ENCODE measurements at regions not wholly inside any gene's neighbourhood (a gene's known extent, or its start where the extent isn't known, plus 50 kb on each side); places are given as distances from the start of the nearest gene placed in this dataset.

DNA sequence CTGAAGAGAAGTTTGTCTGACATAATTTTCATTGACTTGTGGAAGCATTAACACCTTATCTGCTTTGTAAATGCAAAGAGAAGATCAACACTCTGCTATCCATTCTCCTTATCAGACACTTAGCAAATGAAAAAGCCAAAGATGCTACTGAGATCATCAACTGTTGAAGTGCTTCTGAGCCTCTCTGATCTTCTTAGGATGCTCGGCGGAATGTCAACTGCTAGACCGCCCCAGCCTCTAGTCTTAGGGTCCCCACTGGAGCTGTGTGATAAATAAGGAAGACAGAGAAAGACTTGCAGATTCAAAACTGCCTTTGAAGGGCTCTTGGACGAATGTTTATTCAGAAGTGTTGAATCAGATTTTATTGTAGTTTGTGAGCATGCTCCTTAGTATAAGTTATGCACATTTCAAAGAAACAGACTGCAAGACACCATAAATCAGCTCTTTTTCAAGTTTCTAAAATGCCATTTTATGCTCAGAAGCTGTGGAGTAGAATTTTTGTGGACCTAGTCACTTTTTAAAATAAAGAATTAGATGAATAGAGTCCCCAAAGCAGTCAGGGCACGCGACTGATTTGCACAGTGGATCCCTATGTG is 197.9 kb downstream of the DIRAS2 start:
- no peak for DNase-seq

DNA sequence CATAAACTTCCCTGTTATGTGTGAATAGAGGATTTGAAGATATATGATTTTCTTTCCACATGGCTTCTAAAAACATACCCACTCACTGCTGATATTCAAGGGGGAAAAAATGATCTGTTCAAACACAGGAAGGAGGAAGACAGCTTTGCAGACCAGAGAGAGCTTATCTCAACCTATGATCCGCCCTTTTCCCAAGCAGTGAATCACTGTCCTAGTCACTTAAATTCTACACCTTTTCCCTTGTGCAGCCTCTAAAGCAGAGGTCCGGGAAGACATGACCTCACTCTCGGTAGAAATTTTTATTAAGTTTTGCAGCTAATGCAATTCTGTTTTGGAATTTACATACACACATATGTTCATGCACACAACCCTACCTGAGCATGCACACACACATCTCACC is 197.2 kb downstream of the DIRAS2 start:
- DNase-seq = no peak

DNA sequence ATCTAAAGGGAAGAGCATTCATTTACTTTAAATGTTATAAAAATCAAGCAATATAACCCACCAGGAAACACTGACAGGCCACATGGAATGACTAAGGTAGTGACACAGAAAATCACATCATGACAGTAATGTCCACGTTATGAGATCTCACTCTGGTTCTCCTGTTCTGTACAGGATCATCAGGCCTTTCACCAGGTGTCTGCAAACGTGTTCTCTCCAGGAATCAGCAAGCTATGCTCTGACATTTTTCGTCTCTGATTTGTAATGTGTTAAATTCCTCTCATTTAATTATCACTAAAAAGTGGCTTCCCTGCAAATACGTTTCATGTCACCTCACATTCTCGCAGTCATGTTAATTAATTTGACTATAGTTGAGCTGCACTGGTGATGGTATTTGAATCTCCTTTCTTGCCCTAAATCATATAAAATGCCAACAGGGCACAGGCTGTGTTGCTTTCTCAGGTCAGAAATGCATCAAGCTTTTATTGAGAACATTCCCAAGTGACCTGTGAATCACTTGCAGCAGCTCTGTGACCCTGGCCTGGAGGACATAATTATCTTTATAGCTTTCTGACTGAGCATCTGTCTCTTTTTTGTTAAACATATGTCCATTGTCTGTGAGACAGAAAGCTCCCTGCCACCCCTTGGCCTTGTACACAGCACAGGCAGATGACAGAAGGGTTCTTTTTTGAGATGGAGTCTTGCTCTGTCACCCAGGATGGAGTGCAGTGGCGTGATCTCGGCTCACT is 196.2 kb downstream of the DIRAS2 start:
- DNase-seq = no peak

DNA sequence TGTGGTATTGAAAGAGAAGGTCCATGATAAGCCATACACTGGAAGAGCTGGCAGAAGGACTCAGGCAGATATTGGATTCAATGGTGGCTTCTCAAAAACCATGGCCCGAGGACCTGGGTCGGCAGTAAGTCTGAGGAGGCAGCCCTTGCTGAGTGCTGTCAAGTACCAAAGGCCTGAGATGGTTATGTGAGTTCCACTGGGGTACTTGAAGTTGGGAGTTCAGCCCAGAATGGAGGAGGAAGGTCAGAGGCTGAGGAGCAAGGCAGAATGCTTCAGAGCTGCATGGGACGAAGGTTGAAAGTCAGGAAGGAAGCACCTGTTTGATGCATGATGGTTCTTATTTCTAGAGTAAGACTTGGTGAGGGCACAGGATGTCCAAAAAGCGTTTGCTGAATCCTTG is 194.9 kb downstream of the DIRAS2 start:
- no peak for DNase-seq

- DNase-seq = no peak
These were observed 193.3 kb downstream of the DIRAS2 start for GRCh38 chr9:90449213-90449925.

GRCh38 chr9:90451804-90452203 is 190.8 kb downstream of the DIRAS2 start:
- no peak for DNase-seq

DNA sequence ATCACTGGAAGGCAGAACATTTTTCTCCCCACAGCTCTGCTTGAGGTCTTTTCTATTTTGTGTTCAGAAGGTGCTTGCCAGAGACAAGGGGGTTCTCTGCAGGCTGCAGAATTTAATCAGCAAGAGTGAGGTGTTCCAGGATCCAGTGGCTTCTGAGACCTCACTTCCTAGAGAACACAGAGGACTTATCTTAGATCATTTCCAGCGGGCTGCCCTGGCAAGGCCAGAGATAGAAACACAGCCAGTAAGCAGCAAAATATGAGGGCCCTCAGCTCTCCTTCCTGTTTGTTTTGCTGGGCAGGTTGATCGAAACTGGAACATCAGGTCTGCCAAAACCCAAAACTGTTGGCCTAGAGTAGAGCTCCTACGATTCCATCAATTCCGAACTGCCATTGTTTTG is 187.3 kb downstream of the DIRAS2 start:
- DNase-seq = no peak

GRCh38 chr9:90457386-90458190 is 185.0 kb downstream of the DIRAS2 start:
- no peak for DNase-seq

- no peak for DNase-seq
These were observed 184.1 kb downstream of the DIRAS2 start for GRCh38 chr9:90458485-90458884.

DNA sequence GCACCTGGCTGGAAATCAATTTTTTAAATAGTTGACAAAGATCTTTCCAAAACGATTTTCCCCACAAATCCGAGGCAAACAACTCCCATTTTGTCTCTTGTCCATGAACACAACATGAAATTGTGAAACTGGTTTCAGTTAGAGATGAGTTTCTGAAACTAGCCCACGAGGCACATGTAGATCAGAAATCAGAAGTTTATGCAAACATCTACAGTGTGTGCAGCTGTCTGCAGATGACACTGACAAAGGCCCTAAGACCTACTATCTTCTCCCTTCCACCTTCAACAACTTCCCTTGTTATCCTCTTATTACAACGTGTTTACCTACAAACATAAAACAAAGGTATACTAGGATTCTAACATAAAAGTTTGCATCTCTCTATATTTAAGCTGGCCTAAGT is 183.3 kb downstream of the DIRAS2 start:
- no peak for DNase-seq

- DNase-seq = no peak
These were observed 182.4 kb downstream of the DIRAS2 start for GRCh38 chr9:90460220-90460619.

DNA sequence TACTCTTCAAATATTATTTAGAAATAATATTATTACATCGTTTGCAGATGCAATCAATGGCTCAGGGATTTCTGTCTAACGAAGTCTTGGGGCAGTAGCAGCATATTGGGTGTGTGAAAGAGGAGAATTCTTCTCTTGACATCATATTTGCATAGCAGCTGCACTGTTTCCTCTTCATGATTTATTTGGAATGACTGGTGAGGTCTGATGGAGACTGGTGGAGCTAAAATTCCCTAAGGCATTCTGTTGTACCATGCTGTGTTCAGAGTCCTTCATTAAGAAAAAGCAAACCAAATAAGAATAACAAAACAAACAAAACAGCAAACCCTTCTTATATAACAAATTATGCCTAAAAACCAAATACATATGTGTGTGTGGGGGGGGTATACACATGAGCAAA is 177.6 kb downstream of the DIRAS2 start:
- no peak for DNase-seq

DNA sequence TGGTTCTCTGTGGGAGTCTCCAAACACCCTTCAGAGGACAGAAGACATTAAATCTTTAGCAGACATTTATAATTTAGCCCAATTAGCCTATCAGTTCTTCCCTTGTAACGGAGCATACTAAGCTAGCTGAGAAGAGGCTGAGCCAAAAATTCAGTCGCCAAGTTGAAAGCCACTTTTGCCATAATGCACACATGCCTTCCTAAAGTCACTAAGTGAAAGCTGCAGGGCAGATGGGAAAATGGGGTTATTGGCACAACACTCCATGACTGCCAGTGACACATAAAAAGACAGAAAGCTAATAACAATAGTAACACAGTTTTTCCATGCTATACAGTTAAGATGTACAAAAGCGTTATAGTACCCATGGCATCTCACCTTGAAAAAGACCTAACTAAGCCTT is 176.2 kb downstream of the DIRAS2 start:
- no peak for DNase-seq

- DNase-seq = no peak
These were observed 173.2 kb downstream of the DIRAS2 start for GRCh38 chr9:90469435-90469834.

- DNase-seq = no peak
These were observed 172.7 kb downstream of the DIRAS2 start for GRCh38 chr9:90469865-90470387.

GRCh38 chr9:90476058-90476457 is 166.6 kb downstream of the DIRAS2 start:
- DNase-seq = no peak

DNA sequence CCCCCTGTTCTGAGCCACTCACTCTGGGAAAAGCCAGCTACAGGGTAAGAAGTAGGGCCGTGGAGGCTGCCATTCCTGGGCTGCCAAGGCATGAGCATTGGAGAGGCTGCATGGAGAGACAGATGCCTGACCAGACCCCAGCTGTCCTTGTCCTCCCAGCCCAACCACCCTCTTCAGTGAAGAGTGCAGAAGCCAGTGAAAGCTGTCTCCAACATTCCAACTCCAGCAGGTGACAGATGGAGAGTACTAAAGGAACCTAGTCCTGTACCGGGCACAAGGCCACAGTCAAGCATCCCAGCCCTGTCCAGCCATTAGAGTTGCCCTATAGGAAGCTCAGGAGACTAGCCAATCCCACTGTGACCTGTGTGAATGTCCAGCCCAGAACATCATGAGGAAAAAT is 165.1 kb downstream of the DIRAS2 start:
- no peak for DNase-seq

DNA sequence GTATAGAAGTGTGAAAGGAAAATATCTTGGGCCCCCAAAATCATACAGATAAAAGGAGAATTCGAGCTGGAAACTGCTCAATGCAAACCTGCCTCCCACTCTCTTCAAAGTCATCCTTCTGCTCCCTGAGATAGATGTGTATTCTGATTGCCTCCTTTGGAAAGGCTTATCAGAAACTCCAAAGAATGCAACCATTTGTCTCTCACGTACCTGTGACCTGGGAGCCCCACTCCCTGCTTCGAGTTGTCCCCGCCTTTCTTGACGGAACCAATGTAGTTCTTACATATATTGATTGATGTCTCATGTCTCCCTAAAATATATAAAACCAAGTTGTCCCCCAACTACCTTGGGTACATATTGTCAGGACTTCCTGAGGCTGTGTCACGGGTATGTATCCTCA is 163.8 kb downstream of the DIRAS2 start:
- DNase-seq = no peak

DNA sequence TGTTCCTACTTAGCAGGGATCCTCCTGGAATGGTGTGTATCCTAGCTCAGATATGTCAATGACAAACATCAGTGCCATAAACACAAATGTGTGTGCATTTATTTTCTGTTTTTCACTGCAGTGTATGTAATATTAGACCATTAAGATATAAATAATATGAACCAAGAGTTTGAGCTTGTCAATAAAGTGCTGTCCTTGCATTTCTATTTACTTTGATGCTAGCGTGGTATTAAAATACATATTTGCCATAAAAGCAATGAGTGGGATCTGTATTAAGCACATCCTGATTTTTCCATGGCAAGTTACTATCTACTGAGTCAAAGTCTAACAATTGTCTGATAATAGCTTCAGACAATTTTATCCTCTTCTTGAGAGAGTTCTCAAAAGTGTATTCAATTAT is 157.6 kb downstream of the DIRAS2 start:
- no peak for DNase-seq

GRCh38 chr9:90489066-90489465 is 153.6 kb downstream of the DIRAS2 start:
- DNase-seq = no peak

DNA sequence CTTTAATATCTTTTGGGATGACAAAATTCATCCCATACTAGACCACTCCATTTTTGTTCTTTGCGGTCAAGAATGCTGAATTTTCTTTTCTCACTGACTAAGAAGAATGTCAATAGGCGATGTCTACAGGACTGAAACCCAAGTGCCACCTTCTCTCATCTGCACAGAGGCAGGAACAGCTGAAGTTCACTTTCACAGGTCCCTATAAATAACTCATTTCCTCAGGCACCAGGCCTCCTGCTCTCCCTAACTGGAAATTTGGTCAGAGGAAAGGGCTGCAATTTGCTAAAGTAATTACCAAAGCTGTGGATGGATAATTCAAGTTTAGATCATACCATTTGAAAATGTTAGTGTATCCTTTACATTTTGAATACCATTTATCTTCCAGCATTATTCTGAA is 142.9 kb downstream of the DIRAS2 start:
- no peak for DNase-seq

GRCh38 chr9:90502134-90502533 is 140.5 kb downstream of the DIRAS2 start:
- no peak for DNase-seq

DNA sequence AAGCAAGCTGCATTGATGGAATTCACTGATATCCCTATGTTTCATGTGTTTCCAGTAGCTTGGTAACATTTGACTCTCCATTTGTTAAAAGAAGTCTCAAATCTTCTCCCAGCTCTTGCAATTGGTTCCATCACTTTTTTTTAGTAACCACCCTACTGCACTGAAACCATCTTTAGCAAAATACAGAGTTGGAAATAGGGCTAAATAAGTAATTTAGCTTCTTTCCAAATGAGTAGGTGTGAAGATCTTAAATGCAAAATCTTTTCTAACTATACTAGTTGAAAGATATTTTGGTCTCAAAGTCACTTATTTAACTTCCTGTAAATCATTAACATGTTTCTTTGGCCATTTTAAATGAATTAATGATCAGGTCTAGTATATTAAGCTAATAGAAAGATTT is 138.1 kb downstream of the DIRAS2 start:
- DNase-seq = no peak

All from activated effector memory CD4-positive, alpha-beta T cell treated with anti-CD3 and anti-CD28 coated beads, Interleukin-2, amount 50 U/mL, for 16 hours (primary cell).